Suprapubic skin (tissue), 4 donors: ENCODE measurements at regions not wholly inside any gene's neighbourhood (a gene's known extent, or its start where the extent isn't known, plus 50 kb on each side); places are given as distances from the start of the nearest gene placed in this dataset.

Experiments
- POLR2A ChIP-seq, 2 donors: fragments of 450-650 bp; IDR thresholded peaks; one replicate each; pipeline ENCODE4 v1.6.1; 2017; ENCODE audit warnings: antibody characterized with exemption in 2 of 2, mild to moderate bottlenecking in 2 of 2, moderate library complexity in 2 of 2
- POLR2AphosphoS5 ChIP-seq, 3 donors: sonication (generic); formaldehyde crosslinking; IDR thresholded peaks; one replicate each; pipeline ENCODE4 v1.6.1; 2017; ENCODE audit warnings: antibody characterized with exemption in 3 of 3
- TF ChIP-seq, protein P1 (sequence below), 2 donors: fragments of 200-600 bp in 1 of 2; fragments of 450-650 bp in 1 of 2; sonication (generic) in 1 of 2; IDR thresholded peaks; one replicate each; pipeline ENCODE4 v1.5.1; 2016 to 2019; ENCODE audit warnings: antibody characterized with exemption in 2 of 2, mild to moderate bottlenecking in 1 of 2, moderate library complexity in 1 of 2

DNA sequence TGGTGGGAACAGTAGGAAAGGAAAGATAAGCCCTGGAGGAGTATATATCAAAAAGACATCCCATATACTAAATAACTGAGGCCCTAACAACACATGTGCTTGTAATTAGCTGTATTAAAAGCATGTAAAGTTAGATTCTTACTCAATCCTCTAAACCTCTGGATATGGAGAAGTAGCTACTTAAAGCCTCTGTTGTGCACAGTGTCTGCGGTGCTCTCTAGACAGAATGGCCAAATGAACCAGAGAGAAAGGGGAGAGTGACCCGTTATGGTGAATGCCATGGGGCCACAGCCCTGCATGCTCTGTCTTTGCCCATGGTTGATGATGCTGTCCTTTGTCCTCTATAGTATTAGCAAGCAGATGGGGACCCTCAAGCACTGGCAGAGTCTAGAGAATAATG lies 104.4 kb upstream of the SLC8A1 start:
- TF ChIP-seq, protein P1, sequence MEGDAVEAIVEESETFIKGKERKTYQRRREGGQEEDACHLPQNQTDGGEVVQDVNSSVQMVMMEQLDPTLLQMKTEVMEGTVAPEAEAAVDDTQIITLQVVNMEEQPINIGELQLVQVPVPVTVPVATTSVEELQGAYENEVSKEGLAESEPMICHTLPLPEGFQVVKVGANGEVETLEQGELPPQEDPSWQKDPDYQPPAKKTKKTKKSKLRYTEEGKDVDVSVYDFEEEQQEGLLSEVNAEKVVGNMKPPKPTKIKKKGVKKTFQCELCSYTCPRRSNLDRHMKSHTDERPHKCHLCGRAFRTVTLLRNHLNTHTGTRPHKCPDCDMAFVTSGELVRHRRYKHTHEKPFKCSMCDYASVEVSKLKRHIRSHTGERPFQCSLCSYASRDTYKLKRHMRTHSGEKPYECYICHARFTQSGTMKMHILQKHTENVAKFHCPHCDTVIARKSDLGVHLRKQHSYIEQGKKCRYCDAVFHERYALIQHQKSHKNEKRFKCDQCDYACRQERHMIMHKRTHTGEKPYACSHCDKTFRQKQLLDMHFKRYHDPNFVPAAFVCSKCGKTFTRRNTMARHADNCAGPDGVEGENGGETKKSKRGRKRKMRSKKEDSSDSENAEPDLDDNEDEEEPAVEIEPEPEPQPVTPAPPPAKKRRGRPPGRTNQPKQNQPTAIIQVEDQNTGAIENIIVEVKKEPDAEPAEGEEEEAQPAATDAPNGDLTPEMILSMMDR (IDR thresholded peaks at IDR 0.05): no peak
- TF ChIP-seq POLR2A (IDR thresholded peaks at IDR 0.05) (no peak), POLR2AphosphoS5 (IDR thresholded peaks at IDR 0.05) (no peak)
